ENCODE measurements at regions not wholly inside any gene's neighbourhood (a gene's known extent, or its start where the extent isn't known, plus 50 kb on each side); places are given as distances from the start of the nearest gene placed in this dataset.

GRCh38 chr2:63764630-63765029, 77.1 kb upstream of the UGP2 start:
- no peaks in the 10 kb centered on the region for H4K20me1 ChIP-seq (ENCODE audit: insufficient read depth, low read length)
- peaks cover 19% of the 10 kb centered on the region; the same call in 1 of the 2 replicates for H3K9me3 ChIP-seq (ENCODE audit: low read length)
- H3K4me3 ChIP-seq (ENCODE audit: low read depth, low read length, poor library complexity, severe bottlenecking) = no peak overlapping the region
- H3K36me3 ChIP-seq (ENCODE audit: insufficient read depth, low read length) = no peaks in the 10 kb centered on the region
- H3K4me1 ChIP-seq (ENCODE audit: insufficient read depth, low read length, poor library complexity, severe bottlenecking) = no peaks in the 10 kb centered on the region
- POLR2A ChIA-PET = no interaction called here
- BruUV-seq (replicated peaks) = no TSS peak
- H3K27ac ChIP-seq (ENCODE audit: low read depth, low read length, poor library complexity, severe bottlenecking) = no peak overlapping the region
- H2AFZ ChIP-seq (ENCODE audit: low read length) = no peak overlapping the region
- no peak overlapping the region for H3K4me2 ChIP-seq (ENCODE audit: low read length)
- intact Hi-C loops (cut with micrococcal nuclease; ENCODE audit: unreplicated experiment) = no loop called here
- DNase-seq (ENCODE audit: low spot score) = no peak
- H3K9me2 ChIP-seq (ENCODE audit: insufficient read depth, low read length) = no peaks in the 10 kb centered on the region
- no peaks in the 10 kb centered on the region for H3K79me2 ChIP-seq (ENCODE audit: insufficient read depth, low read depth, low read length)
- TF ChIP-seq CTCF (conservative IDR thresholded peaks at IDR 0.05; ENCODE audit: low read length) (no peak), EZH2phosphoT487 (IDR thresholded peaks at IDR 0.05; ENCODE audit: borderline replicate concordance, low read depth, low read length) (no peak)
- CTCF ChIA-PET (ENCODE audit: unreplicated experiment) = no interaction called here

- BruUV-seq (replicated peaks) = no TSS peak
- Histone ChIP-seq H3K27ac (ENCODE audit: low read depth, low read length, poor library complexity, severe bottlenecking) (no peak overlapping the region), H2AFZ (ENCODE audit: low read length) (no peak overlapping the region), H3K9me2 (ENCODE audit: insufficient read depth, low read length) (no peaks in the 10 kb centered on the region), H3K36me3 (ENCODE audit: insufficient read depth, low read length) (no peaks in the 10 kb centered on the region), H3K9me3 (ENCODE audit: low read length) (peaks cover 19% of the 10 kb centered on the region; the same call in 1 of the 2 replicates), H3K4me1 (ENCODE audit: insufficient read depth, low read length, poor library complexity, severe bottlenecking) (no peaks in the 10 kb centered on the region), H4K20me1 (ENCODE audit: insufficient read depth, low read length) (no peaks in the 10 kb centered on the region), H3K4me3 (ENCODE audit: low read depth, low read length, poor library complexity, severe bottlenecking) (no peak overlapping the region), H3K4me2 (ENCODE audit: low read length) (no peak overlapping the region), H3K79me2 (ENCODE audit: insufficient read depth, low read depth, low read length) (no peaks in the 10 kb centered on the region)
- intact Hi-C loops (cut with micrococcal nuclease; ENCODE audit: unreplicated experiment) = no loop called here
- no peak for DNase-seq (ENCODE audit: low spot score)
- no peak for TF ChIP-seq EZH2phosphoT487 (IDR thresholded peaks at IDR 0.05; ENCODE audit: borderline replicate concordance, low read depth, low read length)
- TF ChIP-seq CTCF (conservative IDR thresholded peaks at IDR 0.05; ENCODE audit: low read length) = no peak
- POLR2A ChIA-PET = no interaction called here
- CTCF ChIA-PET (ENCODE audit: unreplicated experiment) = no interaction called here
Observed at GRCh38 chr2:63765117-63765516, 76.6 kb upstream of the UGP2 start.

GRCh38 chr2:63767307-63767706, 74.4 kb upstream of the UGP2 start:
- Histone ChIP-seq H3K27ac (ENCODE audit: low read depth, low read length, poor library complexity, severe bottlenecking) (no peak overlapping the region), H4K20me1 (ENCODE audit: insufficient read depth, low read length) (no peaks in the 10 kb centered on the region), H3K4me1 (ENCODE audit: insufficient read depth, low read length, poor library complexity, severe bottlenecking) (no peaks in the 10 kb centered on the region), H3K4me3 (ENCODE audit: low read depth, low read length, poor library complexity, severe bottlenecking) (no peak overlapping the region), H3K36me3 (ENCODE audit: insufficient read depth, low read length) (no peaks in the 10 kb centered on the region), H2AFZ (ENCODE audit: low read length) (no peak overlapping the region), H3K9me2 (ENCODE audit: insufficient read depth, low read length) (no peaks in the 10 kb centered on the region), H3K4me2 (ENCODE audit: low read length) (no peak overlapping the region), H3K9me3 (ENCODE audit: low read length) (peaks cover 19% of the 10 kb centered on the region; the same call in 1 of the 2 replicates), H3K79me2 (ENCODE audit: insufficient read depth, low read depth, low read length) (no peaks in the 10 kb centered on the region)
- TF ChIP-seq CTCF (conservative IDR thresholded peaks at IDR 0.05; ENCODE audit: low read length) = no peak
- TF ChIP-seq EZH2phosphoT487 (IDR thresholded peaks at IDR 0.05; ENCODE audit: borderline replicate concordance, low read depth, low read length) = no peak
- BruUV-seq (replicated peaks) = no TSS peak
- CTCF ChIA-PET (ENCODE audit: unreplicated experiment) = no interaction called here
- POLR2A ChIA-PET = no interaction called here
- intact Hi-C loops (cut with micrococcal nuclease; ENCODE audit: unreplicated experiment) = no loop called here
- DNase-seq (ENCODE audit: low spot score) = no peak

Data from OCI-LY7 (cell line).